ENCODE measurements at regions not wholly inside any gene's neighbourhood (a gene's known extent, or its start where the extent isn't known, plus 50 kb on each side); places are given as distances from the start of the nearest gene placed in this dataset.

DNA sequence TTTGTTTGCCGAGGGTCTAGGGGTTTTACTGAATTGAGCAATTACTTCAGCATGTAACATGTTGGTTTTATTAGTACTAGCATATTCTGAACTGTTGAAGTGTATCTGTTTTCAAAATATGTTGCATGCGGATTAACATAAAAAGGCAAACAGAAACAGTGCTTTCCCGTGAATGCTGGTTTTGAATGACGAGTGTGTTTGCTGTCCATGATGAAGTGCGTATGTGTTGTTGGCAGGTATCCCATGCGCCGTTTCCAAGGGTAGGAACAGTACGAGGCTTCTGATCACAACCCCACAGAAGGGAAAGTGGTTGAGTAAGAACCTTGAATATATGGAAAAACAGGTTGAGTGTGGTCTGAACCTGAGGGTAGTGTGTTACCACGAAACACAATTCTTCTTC lies 232.9 kb downstream of the SAMD5 start:
- TF ChIP-seq, protein P1, sequence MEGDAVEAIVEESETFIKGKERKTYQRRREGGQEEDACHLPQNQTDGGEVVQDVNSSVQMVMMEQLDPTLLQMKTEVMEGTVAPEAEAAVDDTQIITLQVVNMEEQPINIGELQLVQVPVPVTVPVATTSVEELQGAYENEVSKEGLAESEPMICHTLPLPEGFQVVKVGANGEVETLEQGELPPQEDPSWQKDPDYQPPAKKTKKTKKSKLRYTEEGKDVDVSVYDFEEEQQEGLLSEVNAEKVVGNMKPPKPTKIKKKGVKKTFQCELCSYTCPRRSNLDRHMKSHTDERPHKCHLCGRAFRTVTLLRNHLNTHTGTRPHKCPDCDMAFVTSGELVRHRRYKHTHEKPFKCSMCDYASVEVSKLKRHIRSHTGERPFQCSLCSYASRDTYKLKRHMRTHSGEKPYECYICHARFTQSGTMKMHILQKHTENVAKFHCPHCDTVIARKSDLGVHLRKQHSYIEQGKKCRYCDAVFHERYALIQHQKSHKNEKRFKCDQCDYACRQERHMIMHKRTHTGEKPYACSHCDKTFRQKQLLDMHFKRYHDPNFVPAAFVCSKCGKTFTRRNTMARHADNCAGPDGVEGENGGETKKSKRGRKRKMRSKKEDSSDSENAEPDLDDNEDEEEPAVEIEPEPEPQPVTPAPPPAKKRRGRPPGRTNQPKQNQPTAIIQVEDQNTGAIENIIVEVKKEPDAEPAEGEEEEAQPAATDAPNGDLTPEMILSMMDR (IDR thresholded peaks at IDR 0.05), result no peak
- no peak for TF ChIP-seq POLR2A (IDR thresholded peaks at IDR 0.05)

All from body of pancreas (tissue), 4 donors.